ENCODE measurements at regions not wholly inside any gene's neighbourhood (a gene's known extent, or its start where the extent isn't known, plus 50 kb on each side); places are given as distances from the start of the nearest gene placed in this dataset.

DNA sequence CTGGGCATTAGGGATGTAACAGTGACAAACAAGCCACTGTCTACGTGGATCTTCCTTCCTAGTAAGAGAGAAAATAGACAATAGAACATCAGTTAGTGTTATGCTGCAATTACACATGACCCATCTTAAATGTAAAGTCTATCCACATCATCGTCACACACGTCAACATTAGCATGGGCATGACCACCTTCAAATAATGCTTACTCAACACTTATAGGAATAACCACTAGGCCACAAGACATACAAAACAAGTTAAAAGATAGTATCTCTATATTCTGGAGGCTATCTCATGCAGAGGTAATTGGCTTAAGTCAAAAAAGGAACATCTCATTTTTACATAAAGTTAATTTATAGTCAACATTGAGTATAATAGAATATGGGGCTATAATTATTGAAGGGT is 156.5 kb downstream of the MOXD1 start:
- Mint-ChIP-seq H3K27me3 (peaks cover 8 to 11% of the 10 kb centered on the region in 2 donors), H3K27ac (no peak overlapping the region), H3K9me3 (no peaks in the 10 kb centered on the region), H3K36me3 (no peaks in the 10 kb centered on the region), H3K4me3 (no peak overlapping the region), H3K4me1 (peaks cover 0 to 1% (median 0%) of the 10 kb centered on the region in 4 donors)
- Histone ChIP-seq H3K9me3 (ENCODE audit: control insufficient read depth in 1 of 2, low read length in 2 of 2) (no peaks in the 10 kb centered on the region), H3K36me3 (ENCODE audit: insufficient read depth, low read length) (no peaks in the 10 kb centered on the region), H3K4me1 (ENCODE audit: insufficient read depth, low read length) (no peaks in the 10 kb centered on the region), H3K27me3 (ENCODE audit: insufficient read depth, low read length) (no peaks in the 10 kb centered on the region), H3K27ac (ENCODE audit: low read depth, low read length) (no peak overlapping the region), H3K4me3 (ENCODE audit: low read length in 2 of 2) (no peak overlapping the region)
- no peak for DNase-seq
- CTCF ChIA-PET (ENCODE audit: partially characterized antibody), result no interaction called here
- intact Hi-C loops (cut with micrococcal nuclease), result no loop called here
- POLR2A ChIA-PET (ENCODE audit: partially characterized antibody), result no interaction called here

DNA sequence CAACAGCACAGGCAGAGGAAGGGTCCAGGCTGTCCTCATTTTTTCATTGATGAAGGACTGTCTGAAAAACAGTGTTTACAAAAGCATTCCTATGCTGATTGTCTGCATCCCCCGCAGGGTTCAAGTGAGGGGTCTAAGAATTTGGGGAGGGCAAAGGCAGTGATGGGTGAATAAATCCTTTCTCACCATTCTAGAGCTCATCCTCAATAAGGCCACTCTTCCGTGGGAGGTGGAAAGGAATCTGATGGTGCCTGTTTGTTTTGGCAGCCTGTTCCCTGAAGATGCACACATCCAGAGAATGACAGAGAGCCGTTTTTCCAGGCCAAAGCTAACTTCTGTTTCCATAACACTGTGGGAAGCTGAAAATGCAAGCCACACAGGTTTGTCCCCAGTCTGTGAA is 164.5 kb downstream of the MOXD1 start:
- intact Hi-C loops (cut with micrococcal nuclease), result no loop called here

DNA sequence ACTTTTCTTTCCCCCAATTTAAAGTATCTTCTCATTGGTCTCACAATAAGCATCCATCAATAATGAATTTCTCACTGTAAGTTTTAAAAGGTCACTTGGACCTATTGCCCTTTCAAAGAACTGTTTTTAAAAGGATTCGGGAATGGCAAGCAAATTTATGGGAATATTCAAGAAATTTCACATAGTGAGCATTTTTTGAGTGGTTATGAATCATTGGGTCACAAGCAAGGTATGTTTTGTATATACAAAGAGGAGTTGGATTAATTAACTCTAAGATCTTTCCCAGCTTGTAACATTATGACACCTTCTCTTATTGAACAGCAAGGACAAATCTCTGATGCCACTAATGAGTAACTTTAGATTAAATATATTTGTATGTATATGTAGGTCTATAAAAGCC is 165.0 kb downstream of the MOXD1 start:
- Mint-ChIP-seq H3K27me3 (peaks cover 2 to 4% of the 10 kb centered on the region in 2 donors), H3K9me3 (no peaks in the 10 kb centered on the region), H3K4me1 (no peaks in the 10 kb centered on the region), H3K4me3 (no peak overlapping the region), H3K27ac (no peak overlapping the region), H3K36me3 (no peaks in the 10 kb centered on the region)
- Histone ChIP-seq H3K9me3 (ENCODE audit: control insufficient read depth in 1 of 2, low read length in 2 of 2) (no peaks in the 10 kb centered on the region), H3K27ac (ENCODE audit: low read depth, low read length) (no peak overlapping the region), H3K4me1 (ENCODE audit: insufficient read depth, low read length) (no peaks in the 10 kb centered on the region), H3K36me3 (ENCODE audit: insufficient read depth, low read length) (no peaks in the 10 kb centered on the region), H3K4me3 (ENCODE audit: low read length in 2 of 2) (no peak overlapping the region), H3K27me3 (ENCODE audit: insufficient read depth, low read length) (no peaks in the 10 kb centered on the region)
- POLR2A ChIA-PET (ENCODE audit: partially characterized antibody), result no interaction called here
- DNase-seq, result no peak
- CTCF ChIA-PET (ENCODE audit: partially characterized antibody), result interaction anchor here (1.2 kb wide), 1 partner anchor 43 kb away, joined by 4 read pairs; no protein-coding TSS in a partner anchor
- intact Hi-C loops (cut with micrococcal nuclease), result no loop called here

More for the DNA sequence above, 164.5 kb downstream of the MOXD1 start:
- Histone ChIP-seq H3K27me3 (ENCODE audit: insufficient read depth, low read length) (no peaks in the 10 kb centered on the region), H3K4me1 (ENCODE audit: insufficient read depth, low read length) (no peaks in the 10 kb centered on the region), H3K4me3 (ENCODE audit: low read length in 2 of 2) (no peak overlapping the region), H3K9me3 (ENCODE audit: control insufficient read depth in 1 of 2, low read length in 2 of 2) (no peaks in the 10 kb centered on the region), H3K36me3 (ENCODE audit: insufficient read depth, low read length) (no peaks in the 10 kb centered on the region), H3K27ac (ENCODE audit: low read depth, low read length) (no peak overlapping the region)
- no peak for DNase-seq
- H3K36me3 Mint-ChIP-seq, result no peaks in the 10 kb centered on the region
- no peak overlapping the region for H3K4me3 Mint-ChIP-seq
- H3K4me1 Mint-ChIP-seq, result no peaks in the 10 kb centered on the region
- no peaks in the 10 kb centered on the region for H3K9me3 Mint-ChIP-seq
- CTCF ChIA-PET (ENCODE audit: partially characterized antibody), result no interaction called here
- peaks cover 2 to 4% of the 10 kb centered on the region in 2 donors for H3K27me3 Mint-ChIP-seq
- H3K27ac Mint-ChIP-seq, result no peak overlapping the region
- POLR2A ChIA-PET (ENCODE audit: partially characterized antibody), result no interaction called here

DNA sequence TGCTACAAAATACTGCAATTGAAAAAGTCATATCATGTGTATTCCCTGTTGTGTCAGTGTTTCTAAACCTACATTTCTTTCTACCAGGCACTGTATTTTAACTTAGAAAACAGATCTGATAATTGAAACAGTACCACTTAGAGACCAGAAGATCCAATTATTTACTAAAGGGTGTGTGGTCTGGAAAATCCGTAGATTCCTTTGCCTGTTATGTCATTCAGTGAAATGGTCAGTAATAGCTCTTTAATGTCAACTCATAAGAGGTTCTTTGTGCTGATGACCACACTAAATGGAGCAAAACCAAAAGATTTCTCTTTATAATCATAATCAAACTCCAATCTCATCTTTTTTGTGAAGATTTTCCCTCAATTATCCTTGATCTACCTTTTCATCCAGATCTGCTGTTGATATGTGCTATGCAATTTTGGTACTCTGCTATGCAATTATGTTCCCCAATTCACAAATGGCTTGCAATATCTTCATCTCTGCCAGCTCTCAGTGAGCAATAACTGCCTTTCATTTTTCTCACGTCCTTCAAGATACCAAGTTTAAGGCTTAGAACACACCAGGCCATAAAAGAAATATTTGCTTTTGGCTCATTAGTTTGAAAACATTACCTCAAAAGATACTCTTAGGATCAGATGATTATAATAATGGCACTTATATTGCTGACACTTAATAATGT is 165.5 kb downstream of the MOXD1 start:
- Histone ChIP-seq H3K4me3 (ENCODE audit: low read length in 2 of 2) (no peak overlapping the region), H3K4me1 (ENCODE audit: insufficient read depth, low read length) (no peaks in the 10 kb centered on the region), H3K9me3 (ENCODE audit: control insufficient read depth in 1 of 2, low read length in 2 of 2) (no peaks in the 10 kb centered on the region), H3K27ac (ENCODE audit: low read depth, low read length) (no peak overlapping the region), H3K36me3 (ENCODE audit: insufficient read depth, low read length) (no peaks in the 10 kb centered on the region), H3K27me3 (ENCODE audit: insufficient read depth, low read length) (no peaks in the 10 kb centered on the region)
- Mint-ChIP-seq H3K4me3 (no peak overlapping the region), H3K27me3 (peaks cover 2 to 4% of the 10 kb centered on the region in 2 donors), H3K9me3 (no peaks in the 10 kb centered on the region), H3K27ac (no peak overlapping the region), H3K36me3 (no peaks in the 10 kb centered on the region), H3K4me1 (no peaks in the 10 kb centered on the region)
- DNase-seq, result no peak
- intact Hi-C loops (cut with micrococcal nuclease), result no loop called here
- POLR2A ChIA-PET (ENCODE audit: partially characterized antibody), result no interaction called here
- CTCF ChIA-PET (ENCODE audit: partially characterized antibody), result interaction anchor here (1.2 kb wide), 1 partner anchor 44 kb away, joined by 4 read pairs; no protein-coding TSS in a partner anchor

DNA sequence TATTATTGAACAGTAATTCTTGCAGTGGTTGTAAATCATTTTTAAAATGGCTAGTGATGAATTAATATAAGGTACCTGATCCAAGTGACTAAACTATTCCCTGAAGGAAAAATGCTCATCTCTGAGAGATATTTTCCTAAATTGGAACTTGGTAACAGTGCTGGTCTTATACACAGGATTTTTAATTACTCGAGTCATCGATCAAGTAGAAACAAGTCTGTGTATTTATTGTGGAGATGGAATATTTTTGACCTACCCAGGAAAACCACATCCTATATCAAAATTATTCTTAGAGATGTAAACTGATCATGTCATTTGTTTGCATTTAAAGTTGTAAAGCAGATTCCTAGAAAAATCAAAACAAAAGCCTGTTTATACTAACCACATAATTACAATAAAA is 166.9 kb downstream of the MOXD1 start:
- ChIA-PET POLR2A (ENCODE audit: partially characterized antibody) (no interaction called here), CTCF (ENCODE audit: partially characterized antibody) (no interaction called here)
- H3K9me3 ChIP-seq (ENCODE audit: control insufficient read depth in 1 of 2, low read length in 2 of 2), result no peaks in the 10 kb centered on the region
- Mint-ChIP-seq H3K4me3 (no peak overlapping the region), H3K9me3 (no peaks in the 10 kb centered on the region), H3K4me1 (no peaks in the 10 kb centered on the region), H3K36me3 (no peaks in the 10 kb centered on the region), H3K27ac (no peak overlapping the region), H3K27me3 (peaks cover 2 to 4% of the 10 kb centered on the region in 2 donors)
- intact Hi-C loops (cut with micrococcal nuclease), result no loop called here
- H3K27me3 ChIP-seq (ENCODE audit: insufficient read depth, low read length), result no peaks in the 10 kb centered on the region
- H3K4me1 ChIP-seq (ENCODE audit: insufficient read depth, low read length), result no peaks in the 10 kb centered on the region
- DNase-seq, result no peak
- no peaks in the 10 kb centered on the region for H3K36me3 ChIP-seq (ENCODE audit: insufficient read depth, low read length)
- H3K27ac ChIP-seq (ENCODE audit: low read depth, low read length), result no peak overlapping the region
- no peak overlapping the region for H3K4me3 ChIP-seq (ENCODE audit: low read length in 2 of 2)

DNA sequence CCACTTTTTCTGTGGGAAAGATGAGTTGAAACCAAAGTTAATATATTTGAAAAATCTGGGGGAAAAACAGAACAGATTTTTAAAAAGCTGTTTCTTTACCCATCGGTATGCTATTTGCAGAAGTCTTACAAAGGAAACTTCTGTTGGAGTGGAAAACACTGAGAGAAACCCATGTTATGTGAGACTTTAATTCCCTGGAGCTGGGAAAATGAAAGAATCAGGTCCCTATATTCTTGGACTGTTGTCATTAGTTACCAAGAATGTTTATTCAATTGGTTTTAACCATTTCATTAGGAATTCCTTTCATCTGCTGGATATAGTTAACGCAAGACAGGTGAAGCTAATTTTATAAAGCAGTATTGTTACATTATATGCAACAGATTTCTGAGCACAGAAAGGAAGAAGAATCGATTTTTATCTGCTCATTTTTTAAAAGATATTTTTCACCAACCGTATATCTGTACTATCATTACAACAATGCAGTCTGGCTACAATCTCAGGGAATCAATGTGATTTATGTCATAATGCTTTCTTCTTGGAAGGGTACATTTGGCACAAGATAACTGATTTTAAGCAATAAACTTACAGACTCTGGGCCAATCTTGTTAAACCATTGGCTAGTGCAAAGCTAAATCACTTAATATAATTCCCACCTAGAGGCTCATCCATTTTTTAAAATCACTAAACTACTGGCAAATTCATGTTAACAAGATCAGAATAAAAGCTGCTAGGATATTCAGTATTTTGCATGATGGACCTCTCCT is 170.0 kb downstream of the MOXD1 start:
- Histone ChIP-seq H3K27me3 (ENCODE audit: insufficient read depth, low read length) (no peaks in the 10 kb centered on the region), H3K27ac (ENCODE audit: low read depth, low read length) (no peak overlapping the region), H3K4me1 (ENCODE audit: insufficient read depth, low read length) (no peaks in the 10 kb centered on the region), H3K9me3 (ENCODE audit: control insufficient read depth in 1 of 2, low read length in 2 of 2) (peaks cover 0 to 4% of the 10 kb centered on the region in 2 donors), H3K36me3 (ENCODE audit: insufficient read depth, low read length) (no peaks in the 10 kb centered on the region), H3K4me3 (ENCODE audit: low read length in 2 of 2) (no peak overlapping the region)
- H3K4me1 Mint-ChIP-seq, result no peaks in the 10 kb centered on the region
- no peaks in the 10 kb centered on the region for H3K36me3 Mint-ChIP-seq
- DNase-seq, result no peak
- peaks cover 2% of the 10 kb centered on the region in 2 donors for H3K27me3 Mint-ChIP-seq
- no peak overlapping the region for H3K4me3 Mint-ChIP-seq
- POLR2A ChIA-PET (ENCODE audit: partially characterized antibody), result no interaction called here
- intact Hi-C loops (cut with micrococcal nuclease), result no loop called here
- CTCF ChIA-PET (ENCODE audit: partially characterized antibody), result interaction anchor here (1.2 kb wide), 1 partner anchor 49 kb away, joined by 3 read pairs; no protein-coding TSS in a partner anchor
- H3K27ac Mint-ChIP-seq, result no peak overlapping the region
- H3K9me3 Mint-ChIP-seq, result peaks cover 0 to 8% (median 2%) of the 10 kb centered on the region in 8 donors

DNA sequence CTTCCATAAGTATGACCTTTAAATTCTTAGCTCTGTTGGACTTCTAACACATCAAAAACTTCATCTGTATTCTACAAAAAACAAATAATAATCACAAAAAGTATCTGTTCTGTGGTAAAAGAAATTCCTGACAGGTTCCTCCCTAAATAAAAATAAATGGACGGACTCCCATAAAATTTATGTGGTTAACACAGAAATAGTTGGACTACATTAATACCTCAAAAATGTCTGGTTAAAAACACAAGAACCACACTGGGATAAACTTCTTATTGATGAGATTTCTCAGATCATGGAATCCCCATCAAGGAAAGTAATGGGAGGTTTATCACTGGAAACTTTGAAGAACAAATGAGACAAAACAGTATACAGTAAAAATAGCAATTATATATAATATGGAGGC is 172.4 kb downstream of the MOXD1 start:
- Mint-ChIP-seq H3K27ac (no peak overlapping the region), H3K9me3 (peaks cover 0 to 21% (median 9%) of the 10 kb centered on the region in 8 donors), H3K4me1 (no peaks in the 10 kb centered on the region), H3K4me3 (no peak overlapping the region), H3K27me3 (peaks cover 0 to under 1% of the 10 kb centered on the region in 2 donors), H3K36me3 (peaks cover 0 to 4% of the 10 kb centered on the region in 2 donors)
- no peak overlapping the region for H3K4me3 ChIP-seq (ENCODE audit: low read length in 2 of 2)
- no peaks in the 10 kb centered on the region for H3K36me3 ChIP-seq (ENCODE audit: insufficient read depth, low read length)
- H3K27ac ChIP-seq (ENCODE audit: low read depth, low read length), result no peak overlapping the region
- intact Hi-C loops (cut with micrococcal nuclease), result no loop called here
- CTCF ChIA-PET (ENCODE audit: partially characterized antibody), result no interaction called here
- no peaks in the 10 kb centered on the region for H3K4me1 ChIP-seq (ENCODE audit: insufficient read depth, low read length)
- H3K27me3 ChIP-seq (ENCODE audit: insufficient read depth, low read length), result no peaks in the 10 kb centered on the region
- peaks cover 0 to 4% of the 10 kb centered on the region in 2 donors for H3K9me3 ChIP-seq (ENCODE audit: control insufficient read depth in 1 of 2, low read length in 2 of 2)
- no peak for DNase-seq
- POLR2A ChIA-PET (ENCODE audit: partially characterized antibody), result no interaction called here

Measured in CD4-positive, alpha-beta memory T cell (primary cell).